ENCODE measurements at regions not wholly inside any gene's neighbourhood (a gene's known extent, or its start where the extent isn't known, plus 50 kb on each side); places are given as distances from the start of the nearest gene placed in this dataset.

- H3K4me3 ChIP-seq (replicated peaks; ENCODE audit: low read depth, low read length) = no peak overlapping the region
- H3K36me3 ChIP-seq (ENCODE audit: control insufficient read depth, insufficient read depth, low read length) = no peaks in the 10 kb centered on the region
- no peaks in the 10 kb centered on the region for H3K27me3 ChIP-seq (replicated peaks; ENCODE audit: control insufficient read depth, insufficient read depth, low read length)
- DNase-seq (ENCODE audit: extremely low read depth, insufficient read length) = no peak
- no peak for TF ChIP-seq CTCF (IDR thresholded peaks at IDR 0.05; ENCODE audit: insufficient read depth, low read length, poor library complexity, severe bottlenecking)
Observed at GRCh38 chr14:43901911-43902673, 605.0 kb downstream of the FSCB start.

GRCh38 chr14:43900173-43900655 is 606.9 kb downstream of the FSCB start:
- DNase-seq (ENCODE audit: extremely low read depth, insufficient read length) = no peak
- TF ChIP-seq CTCF (IDR thresholded peaks at IDR 0.05; ENCODE audit: insufficient read depth, low read length, poor library complexity, severe bottlenecking) = no peak
- no peaks in the 10 kb centered on the region for H3K27me3 ChIP-seq (replicated peaks; ENCODE audit: control insufficient read depth, insufficient read depth, low read length)
- no peak overlapping the region for H3K4me3 ChIP-seq (replicated peaks; ENCODE audit: low read depth, low read length)
- H3K36me3 ChIP-seq (ENCODE audit: control insufficient read depth, insufficient read depth, low read length) = no peaks in the 10 kb centered on the region

- DNase-seq (ENCODE audit: extremely low read depth, insufficient read length) = no peak
- Histone ChIP-seq H3K36me3 (ENCODE audit: control insufficient read depth, insufficient read depth, low read length) (no peaks in the 10 kb centered on the region), H3K27me3 (replicated peaks; ENCODE audit: control insufficient read depth, insufficient read depth, low read length) (no peaks in the 10 kb centered on the region), H3K4me3 (replicated peaks; ENCODE audit: low read depth, low read length) (no peak overlapping the region)
- no peak for TF ChIP-seq CTCF (IDR thresholded peaks at IDR 0.05; ENCODE audit: insufficient read depth, low read length, poor library complexity, severe bottlenecking)
Observed at GRCh38 chr14:43898687-43899086, 608.4 kb downstream of the FSCB start.

- H3K36me3 ChIP-seq (ENCODE audit: control insufficient read depth, insufficient read depth, low read length) = no peaks in the 10 kb centered on the region
- TF ChIP-seq CTCF (IDR thresholded peaks at IDR 0.05; ENCODE audit: insufficient read depth, low read length, poor library complexity, severe bottlenecking) = no peak
- no peak for DNase-seq (ENCODE audit: extremely low read depth, insufficient read length)
- H3K4me3 ChIP-seq (replicated peaks; ENCODE audit: low read depth, low read length) = no peak overlapping the region
- H3K27me3 ChIP-seq (replicated peaks; ENCODE audit: control insufficient read depth, insufficient read depth, low read length) = no peaks in the 10 kb centered on the region
Observed at GRCh38 chr14:43896044-43896443, 611.0 kb downstream of the FSCB start.

- Histone ChIP-seq H3K27me3 (replicated peaks; ENCODE audit: control insufficient read depth, insufficient read depth, low read length) (no peaks in the 10 kb centered on the region), H3K4me3 (replicated peaks; ENCODE audit: low read depth, low read length) (no peak overlapping the region), H3K36me3 (ENCODE audit: control insufficient read depth, insufficient read depth, low read length) (no peaks in the 10 kb centered on the region)
- DNase-seq (ENCODE audit: extremely low read depth, insufficient read length) = no peak
- TF ChIP-seq CTCF (IDR thresholded peaks at IDR 0.05; ENCODE audit: insufficient read depth, low read length, poor library complexity, severe bottlenecking) = peak; percentile 10
Observed at GRCh38 chr14:43894534-43894933, 612.5 kb downstream of the FSCB start.

Measured in GM06990 (cell line).